AG04450 (cell line): ENCODE measurements at regions not wholly inside any gene's neighbourhood (a gene's known extent, or its start where the extent isn't known, plus 50 kb on each side); places are given as distances from the start of the nearest gene placed in this dataset.

Source experiments
- CTCF ChIA-PET: fragments of 300-600, 350-600 bp; formaldehyde crosslinking; extraction: SDS; loops from one replicate; lab custom pipeline; 2022; ENCODE audit warnings: antibody characterized with exemption, inconsistent platforms; lab: Charles Lee
- POLR2A ChIA-PET: fragments of 350-600 bp; formaldehyde crosslinking; extraction: SDS; loops from one replicate; lab custom pipeline; 2021; ENCODE audit warnings: antibody characterized with exemption, inconsistent platforms; lab: Yijun Ruan, JAX
- DNase-seq: peaks from one replicate; pipeline ENCODE4 v3.0.0-alpha.2; 2011; ENCODE audit warnings: low read depth, low spot score
- H3K27ac ChIP-seq: one replicate; pipeline ENCODE4 v1.5.1; 2012; ENCODE audit warnings: low read depth, low read length, control low read depth
- H3K27me3 ChIP-seq: one replicate; pipeline ENCODE4 v1.6.0; 2012; ENCODE audit warnings: low read length; ENCODE audit not compliant: control insufficient read depth, insufficient read depth
- H3K4me3 ChIP-seq: 2 replicates; pipeline ENCODE4 v1.5.1; 2011; ENCODE audit warnings: mild to moderate bottlenecking, low read depth, low read length, control low read depth
- H3K9me3 ChIP-seq: 2 replicates; pipeline ENCODE4 v1.5.1; 2012; ENCODE audit warnings: low read length; ENCODE audit not compliant: control insufficient read depth, insufficient read depth
- TF ChIP-seq, protein P1 (sequence below): IDR thresholded peaks from 2 replicates; pipeline ENCODE4 v1.5.1; 2011; ENCODE audit warnings: low read depth, low read length, control low read depth, inconsistent platforms

- TF ChIP-seq, protein P1, sequence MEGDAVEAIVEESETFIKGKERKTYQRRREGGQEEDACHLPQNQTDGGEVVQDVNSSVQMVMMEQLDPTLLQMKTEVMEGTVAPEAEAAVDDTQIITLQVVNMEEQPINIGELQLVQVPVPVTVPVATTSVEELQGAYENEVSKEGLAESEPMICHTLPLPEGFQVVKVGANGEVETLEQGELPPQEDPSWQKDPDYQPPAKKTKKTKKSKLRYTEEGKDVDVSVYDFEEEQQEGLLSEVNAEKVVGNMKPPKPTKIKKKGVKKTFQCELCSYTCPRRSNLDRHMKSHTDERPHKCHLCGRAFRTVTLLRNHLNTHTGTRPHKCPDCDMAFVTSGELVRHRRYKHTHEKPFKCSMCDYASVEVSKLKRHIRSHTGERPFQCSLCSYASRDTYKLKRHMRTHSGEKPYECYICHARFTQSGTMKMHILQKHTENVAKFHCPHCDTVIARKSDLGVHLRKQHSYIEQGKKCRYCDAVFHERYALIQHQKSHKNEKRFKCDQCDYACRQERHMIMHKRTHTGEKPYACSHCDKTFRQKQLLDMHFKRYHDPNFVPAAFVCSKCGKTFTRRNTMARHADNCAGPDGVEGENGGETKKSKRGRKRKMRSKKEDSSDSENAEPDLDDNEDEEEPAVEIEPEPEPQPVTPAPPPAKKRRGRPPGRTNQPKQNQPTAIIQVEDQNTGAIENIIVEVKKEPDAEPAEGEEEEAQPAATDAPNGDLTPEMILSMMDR, result no peak
- no peak overlapping the region for H3K27ac ChIP-seq
- H3K9me3 ChIP-seq, result peaks cover 19% of the 10 kb centered on the region
- ChIA-PET CTCF (no interaction called here), POLR2A (no interaction called here)
- H3K4me3 ChIP-seq, result no peak overlapping the region
- H3K27me3 ChIP-seq, result no peaks in the 10 kb centered on the region
- DNase-seq, result no peak
Observed at GRCh38 chr7:68853254-68853653, 745.0 kb upstream of the AUTS2 start.

DNA sequence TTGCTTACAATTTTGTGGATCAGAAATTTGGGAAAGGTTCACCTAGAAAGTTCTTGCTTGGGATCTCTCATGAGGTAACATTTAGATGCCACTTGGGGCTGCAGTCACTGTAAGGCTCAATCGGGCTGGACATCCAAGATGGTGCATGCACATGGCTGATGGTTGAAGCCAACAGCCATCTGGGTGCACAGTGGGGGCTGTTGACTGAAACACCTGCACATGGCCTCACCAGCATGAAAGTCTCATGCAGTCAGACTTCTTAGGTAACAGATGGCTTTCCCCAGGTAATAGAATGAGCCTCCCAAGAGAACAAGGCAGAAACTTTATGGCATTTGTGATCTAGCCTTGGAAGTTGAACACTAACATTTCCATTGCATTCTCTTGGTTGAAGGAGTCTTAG, 740.7 kb upstream of the AUTS2 start:
- TF ChIP-seq, protein P1, result no peak
- no peaks in the 10 kb centered on the region for H3K27me3 ChIP-seq
- H3K9me3 ChIP-seq, result peaks cover 11% of the 10 kb centered on the region; the same call in 1 of the 2 replicates
- no peak overlapping the region for H3K27ac ChIP-seq
- DNase-seq, result no peak
- CTCF ChIA-PET, result no interaction called here
- POLR2A ChIA-PET, result no interaction called here
- H3K4me3 ChIP-seq, result no peak overlapping the region

DNA sequence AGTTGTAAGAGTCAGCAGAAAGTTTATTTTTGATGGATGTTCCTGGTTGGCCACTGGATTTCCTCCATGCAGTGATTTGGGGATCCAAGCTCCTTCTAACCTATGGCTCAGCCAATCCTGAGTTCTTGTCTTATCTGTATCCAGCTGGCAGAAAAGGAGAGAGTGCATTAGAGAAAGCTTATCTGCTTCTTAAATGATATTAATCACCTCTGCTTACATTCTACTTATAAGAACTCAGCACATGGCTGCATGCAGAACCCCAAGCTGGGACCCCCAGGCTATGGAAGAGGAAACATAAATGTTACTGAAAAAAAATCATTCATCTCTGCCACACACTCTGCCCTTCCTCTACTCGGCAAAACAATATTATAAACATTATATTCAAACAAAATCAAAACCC, 739.8 kb upstream of the AUTS2 start:
- TF ChIP-seq, protein P1, result no peak
- no peak for DNase-seq
- Histone ChIP-seq H3K9me3 (peaks cover 11% of the 10 kb centered on the region; the same call in 1 of the 2 replicates), H3K27me3 (no peaks in the 10 kb centered on the region), H3K4me3 (no peak overlapping the region), H3K27ac (no peak overlapping the region)
- CTCF ChIA-PET, result no interaction called here
- POLR2A ChIA-PET, result no interaction called here

GRCh38 chr7:68861171-68861570, 737.1 kb upstream of the AUTS2 start:
- CTCF ChIA-PET, result no interaction called here

GRCh38 chr7:68862261-68862660, 736.0 kb upstream of the AUTS2 start:
- H3K4me3 ChIP-seq, result no peak overlapping the region
- H3K27me3 ChIP-seq, result no peaks in the 10 kb centered on the region
- no peak for DNase-seq
- CTCF ChIA-PET, result no interaction called here
- TF ChIP-seq, protein P1, result no peak
- POLR2A ChIA-PET, result no interaction called here
- H3K9me3 ChIP-seq, result peaks cover 11% of the 10 kb centered on the region; the same call in 1 of the 2 replicates
- no peak overlapping the region for H3K27ac ChIP-seq

More at GRCh38 chr7:68861171-68861570, 737.1 kb upstream of the AUTS2 start:
- DNase-seq, result no peak
- Histone ChIP-seq H3K27ac (no peak overlapping the region), H3K4me3 (no peak overlapping the region), H3K27me3 (no peaks in the 10 kb centered on the region), H3K9me3 (peaks cover 11% of the 10 kb centered on the region; the same call in 1 of the 2 replicates)
- POLR2A ChIA-PET, result no interaction called here
- TF ChIP-seq, protein P1, result no peak
